ENCODE measurements at regions not wholly inside any gene's neighbourhood (a gene's known extent, or its start where the extent isn't known, plus 50 kb on each side); places are given as distances from the start of the nearest gene placed in this dataset.

GRCh38 chr13:22375151-22375550 lies 704.3 kb downstream of the FGF9 start:
- peaks cover 13% of the 10 kb centered on the region for H3K9me3 Mint-ChIP-seq
- no peak overlapping the region for H3K27ac Mint-ChIP-seq (ENCODE audit: unreplicated experiment)
- no peak for DNase-seq (ENCODE audit: low read depth, low spot score)
- no peaks in the 10 kb centered on the region for H3K27me3 Mint-ChIP-seq (ENCODE audit: low read depth)
- TF ChIP-seq CTCF (conservative IDR thresholded peaks at IDR 0.05) = no peak
- H3K4me1 Mint-ChIP-seq = no peaks in the 10 kb centered on the region
- H3K4me3 Mint-ChIP-seq = no peak overlapping the region
- peaks cover 12% of the 10 kb centered on the region for H3K36me3 Mint-ChIP-seq (ENCODE audit: low read depth)

- Mint-ChIP-seq H3K36me3 (ENCODE audit: low read depth) (no peaks in the 10 kb centered on the region), H3K27me3 (ENCODE audit: low read depth) (no peaks in the 10 kb centered on the region), H3K4me1 (no peaks in the 10 kb centered on the region), H3K9me3 (peaks cover 2% of the 10 kb centered on the region), H3K4me3 (no peak overlapping the region), H3K27ac (ENCODE audit: unreplicated experiment) (no peak overlapping the region)
- no peak for TF ChIP-seq CTCF (conservative IDR thresholded peaks at IDR 0.05)
- DNase-seq (ENCODE audit: low read depth, low spot score) = no peak
Measured at GRCh38 chr13:22387899-22388298, 717.0 kb downstream of the FGF9 start.

DNA sequence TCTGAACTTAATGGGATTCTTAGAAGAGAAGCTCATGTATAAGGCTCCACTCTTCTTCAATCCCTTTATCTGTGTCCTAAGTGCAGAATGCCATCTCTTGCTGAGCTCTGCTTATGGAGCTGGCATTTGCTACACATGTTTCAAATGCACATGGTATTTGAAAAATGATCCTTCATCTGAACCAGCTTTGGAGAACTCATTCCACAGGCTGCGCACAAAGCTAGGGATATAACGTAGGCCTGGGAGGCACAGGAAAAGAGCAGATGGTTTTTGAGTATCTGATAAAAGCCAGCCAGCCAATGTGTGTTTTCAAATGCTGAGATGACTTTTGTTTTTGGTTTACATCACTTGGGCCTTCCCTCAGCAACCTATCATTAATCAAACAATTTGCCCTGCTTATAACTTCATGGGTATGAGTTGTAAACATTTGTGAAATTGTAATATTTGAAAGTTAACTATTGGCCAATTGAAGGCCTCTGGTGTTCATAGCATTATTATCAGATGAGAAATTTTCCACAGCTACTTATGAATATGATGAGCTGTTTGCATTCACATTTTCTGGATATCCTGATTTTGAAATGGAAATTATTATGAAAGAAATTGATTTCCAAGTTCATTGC lies 729.0 kb downstream of the FGF9 start:
- H3K4me1 Mint-ChIP-seq = peaks cover 6% of the 10 kb centered on the region
- no peak for DNase-seq (ENCODE audit: low read depth, low spot score)
- TF ChIP-seq CTCF (conservative IDR thresholded peaks at IDR 0.05) = no peak
- no peak overlapping the region for H3K27ac Mint-ChIP-seq (ENCODE audit: unreplicated experiment)
- no peaks in the 10 kb centered on the region for H3K27me3 Mint-ChIP-seq (ENCODE audit: low read depth)
- no peak overlapping the region for H3K4me3 Mint-ChIP-seq
- no peaks in the 10 kb centered on the region for H3K9me3 Mint-ChIP-seq
- no peaks in the 10 kb centered on the region for H3K36me3 Mint-ChIP-seq (ENCODE audit: low read depth)

DNA sequence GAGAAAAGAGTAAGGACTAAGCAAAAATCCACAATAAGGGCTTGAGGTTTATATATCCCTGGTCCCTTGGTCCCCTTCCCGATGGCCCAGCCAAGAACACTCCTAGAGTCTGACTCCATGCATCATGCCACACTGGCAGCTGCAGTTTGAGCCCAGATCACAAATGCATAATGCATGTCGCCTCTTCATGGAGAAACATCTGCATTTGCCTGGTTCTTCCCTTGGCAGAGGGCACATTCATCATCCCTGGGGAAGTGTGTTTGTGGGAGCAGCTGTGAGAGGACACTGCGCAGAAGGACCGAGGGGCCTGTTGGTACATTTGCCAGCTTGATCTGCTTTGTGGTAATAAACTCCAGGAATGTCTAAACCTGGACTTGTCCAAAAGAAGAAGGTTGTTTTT lies 731.8 kb downstream of the FGF9 start:
- no peak for TF ChIP-seq CTCF (conservative IDR thresholded peaks at IDR 0.05)
- no peaks in the 10 kb centered on the region for H3K27me3 Mint-ChIP-seq (ENCODE audit: low read depth)
- H3K27ac Mint-ChIP-seq (ENCODE audit: unreplicated experiment) = no peak overlapping the region
- no peaks in the 10 kb centered on the region for H3K9me3 Mint-ChIP-seq
- H3K4me1 Mint-ChIP-seq = peaks cover 13% of the 10 kb centered on the region
- H3K4me3 Mint-ChIP-seq = no peak overlapping the region
- DNase-seq (ENCODE audit: low read depth, low spot score) = no peak
- no peaks in the 10 kb centered on the region for H3K36me3 Mint-ChIP-seq (ENCODE audit: low read depth)

- no peaks in the 10 kb centered on the region for H3K9me3 Mint-ChIP-seq
- TF ChIP-seq CTCF (conservative IDR thresholded peaks at IDR 0.05) = no peak
- DNase-seq (ENCODE audit: low read depth, low spot score) = no peak
- H3K36me3 Mint-ChIP-seq (ENCODE audit: low read depth) = no peaks in the 10 kb centered on the region
- no peak overlapping the region for H3K27ac Mint-ChIP-seq (ENCODE audit: unreplicated experiment)
- H3K4me3 Mint-ChIP-seq = no peak overlapping the region
- no peaks in the 10 kb centered on the region for H3K27me3 Mint-ChIP-seq (ENCODE audit: low read depth)
- peaks cover 13% of the 10 kb centered on the region for H3K4me1 Mint-ChIP-seq
Measured at GRCh38 chr13:22403144-22403543, 732.3 kb downstream of the FGF9 start.
